Kidney epithelial cell (primary cell): ENCODE measurements at regions not wholly inside any gene's neighbourhood (a gene's known extent, or its start where the extent isn't known, plus 50 kb on each side); places are given as distances from the start of the nearest gene placed in this dataset.
A peak's percentile ranks its signal among the peaks of the same experiment; 100 is the strongest.

Source experiments
- DNase-seq: peaks from one replicate; pipeline ENCODE4 v3.0.0-alpha.2; 2010; ENCODE audit warnings: low read depth
- H3K27me3 ChIP-seq: 2 replicates; pipeline ENCODE4 v1.6.0; 2011; ENCODE audit warnings: low read length; ENCODE audit not compliant: control insufficient read depth, insufficient read depth
- H3K36me3 ChIP-seq: 2 replicates; pipeline ENCODE4 v1.5.1; 2011; ENCODE audit warnings: low read length; ENCODE audit not compliant: control insufficient read depth, insufficient read depth
- H3K4me3 ChIP-seq: 2 replicates; pipeline ENCODE4 v1.5.1; 2011; ENCODE audit warnings: low read depth, mild to moderate bottlenecking, control low read depth, low read length
- TF ChIP-seq, protein P1 (sequence below): IDR thresholded peaks from 2 replicates; pipeline ENCODE4 v1.5.1; 2011; ENCODE audit warnings: mild to moderate bottlenecking, moderate library complexity, low read length, control low read depth, inconsistent platforms; ENCODE audit not compliant: insufficient read depth, poor library complexity, severe bottlenecking

GRCh38 chr15:95684693-95685115 lies 645.8 kb upstream of the NR2F2 start:
- DNase-seq, result peak; percentile 78
- no peak overlapping the region for H3K4me3 ChIP-seq
- TF ChIP-seq, protein P1, sequence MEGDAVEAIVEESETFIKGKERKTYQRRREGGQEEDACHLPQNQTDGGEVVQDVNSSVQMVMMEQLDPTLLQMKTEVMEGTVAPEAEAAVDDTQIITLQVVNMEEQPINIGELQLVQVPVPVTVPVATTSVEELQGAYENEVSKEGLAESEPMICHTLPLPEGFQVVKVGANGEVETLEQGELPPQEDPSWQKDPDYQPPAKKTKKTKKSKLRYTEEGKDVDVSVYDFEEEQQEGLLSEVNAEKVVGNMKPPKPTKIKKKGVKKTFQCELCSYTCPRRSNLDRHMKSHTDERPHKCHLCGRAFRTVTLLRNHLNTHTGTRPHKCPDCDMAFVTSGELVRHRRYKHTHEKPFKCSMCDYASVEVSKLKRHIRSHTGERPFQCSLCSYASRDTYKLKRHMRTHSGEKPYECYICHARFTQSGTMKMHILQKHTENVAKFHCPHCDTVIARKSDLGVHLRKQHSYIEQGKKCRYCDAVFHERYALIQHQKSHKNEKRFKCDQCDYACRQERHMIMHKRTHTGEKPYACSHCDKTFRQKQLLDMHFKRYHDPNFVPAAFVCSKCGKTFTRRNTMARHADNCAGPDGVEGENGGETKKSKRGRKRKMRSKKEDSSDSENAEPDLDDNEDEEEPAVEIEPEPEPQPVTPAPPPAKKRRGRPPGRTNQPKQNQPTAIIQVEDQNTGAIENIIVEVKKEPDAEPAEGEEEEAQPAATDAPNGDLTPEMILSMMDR, result no peak
- no peaks in the 10 kb centered on the region for H3K27me3 ChIP-seq
- no peaks in the 10 kb centered on the region for H3K36me3 ChIP-seq

GRCh38 chr15:95687061-95687460 lies 643.4 kb upstream of the NR2F2 start:
- no peaks in the 10 kb centered on the region for H3K36me3 ChIP-seq
- no peak for DNase-seq
- no peaks in the 10 kb centered on the region for H3K27me3 ChIP-seq
- TF ChIP-seq, protein P1, result no peak
- no peak overlapping the region for H3K4me3 ChIP-seq

- Histone ChIP-seq H3K4me3 (no peak overlapping the region), H3K27me3 (no peaks in the 10 kb centered on the region), H3K36me3 (no peaks in the 10 kb centered on the region)
- DNase-seq, result no peak
- TF ChIP-seq, protein P1, result no peak
These were observed 642.8 kb upstream of the NR2F2 start for GRCh38 chr15:95687686-95688085.

DNA sequence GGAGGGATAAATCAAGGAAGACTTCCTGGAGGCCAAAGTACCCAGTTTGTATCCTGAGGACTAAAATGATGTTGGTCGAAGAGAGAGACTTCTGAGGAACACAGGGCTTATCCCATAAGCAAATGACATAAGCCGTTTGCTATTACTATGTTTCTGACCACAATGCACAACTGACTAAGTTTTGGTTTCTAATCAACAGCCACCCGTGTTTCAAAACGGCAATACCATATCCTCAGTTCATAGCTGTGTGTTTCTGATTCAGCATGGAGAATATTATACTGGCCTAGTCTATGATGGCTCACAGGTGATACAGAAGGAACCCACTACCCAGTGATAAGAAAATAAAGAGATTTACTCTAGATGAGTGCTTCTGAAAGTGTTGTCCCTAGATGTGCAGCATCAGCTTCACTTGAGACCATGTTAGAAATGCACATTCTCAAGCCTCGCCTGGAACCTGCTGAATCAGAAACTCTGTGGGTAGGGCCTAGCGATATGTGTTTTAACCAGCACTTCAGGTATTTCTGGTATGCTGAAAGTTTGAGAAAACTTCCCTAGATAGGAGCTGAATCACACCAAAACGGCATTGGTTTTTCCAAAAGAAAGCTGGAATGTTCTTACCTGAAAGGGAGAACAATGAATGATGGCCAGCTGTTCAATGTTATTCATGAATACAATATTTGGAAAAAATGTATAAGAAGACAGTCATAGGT lies 639.7 kb upstream of the NR2F2 start:
- peak; percentile 16 for DNase-seq
- TF ChIP-seq, protein P1, result no peak

DNA sequence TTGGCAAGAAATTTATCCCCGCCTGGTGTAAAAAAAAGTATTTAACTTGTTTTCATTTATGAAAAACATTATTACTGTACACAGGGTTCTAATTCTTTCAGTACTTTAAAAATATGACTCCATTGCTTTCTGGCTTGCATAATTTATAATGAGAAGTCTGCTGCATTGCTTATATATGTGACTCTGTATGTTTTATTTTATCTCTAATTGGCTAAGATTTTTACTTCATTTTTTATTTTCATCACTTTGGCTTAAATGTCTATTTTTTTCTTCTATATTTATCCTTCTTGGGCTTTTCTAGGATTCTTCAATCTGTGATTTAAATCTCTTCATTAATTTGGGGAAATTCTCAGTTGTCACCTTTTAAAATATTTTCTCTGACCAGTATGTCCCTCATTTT lies 636.6 kb upstream of the NR2F2 start:
- Histone ChIP-seq H3K4me3 (no peak overlapping the region), H3K27me3 (no peaks in the 10 kb centered on the region), H3K36me3 (no peaks in the 10 kb centered on the region)
- no peak for DNase-seq
- TF ChIP-seq, protein P1, result no peak

More for the DNA sequence above, 639.7 kb upstream of the NR2F2 start:
- no peaks in the 10 kb centered on the region for H3K27me3 ChIP-seq
- no peak overlapping the region for H3K4me3 ChIP-seq
- H3K36me3 ChIP-seq, result no peaks in the 10 kb centered on the region

DNA sequence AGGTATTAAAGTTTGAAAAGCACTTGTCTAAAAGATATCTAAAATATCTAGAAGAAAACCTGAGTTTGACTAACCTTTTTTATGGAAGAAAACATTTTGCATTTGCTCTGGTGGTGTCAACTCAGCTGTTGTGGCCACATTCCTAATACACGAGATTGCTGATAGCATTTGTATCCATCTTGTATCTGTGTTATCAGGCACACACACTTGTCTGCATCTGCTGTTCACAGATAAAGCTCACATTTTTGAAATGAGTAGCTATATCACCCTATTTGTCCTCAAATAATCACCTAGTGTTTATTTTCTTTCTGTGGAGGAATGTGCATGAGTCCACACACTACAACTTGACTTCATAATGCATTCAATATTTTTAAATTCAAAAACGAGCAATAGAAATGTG lies 632.3 kb upstream of the NR2F2 start:
- Histone ChIP-seq H3K36me3 (no peaks in the 10 kb centered on the region), H3K27me3 (no peaks in the 10 kb centered on the region), H3K4me3 (no peak overlapping the region)
- no peak for DNase-seq
- TF ChIP-seq, protein P1, result no peak
